ENCODE measurements at regions not wholly inside any gene's neighbourhood (a gene's known extent, or its start where the extent isn't known, plus 50 kb on each side); places are given as distances from the start of the nearest gene placed in this dataset.

GRCh38 chr1:104629589-104629988 lies 879.9 kb downstream of the AMY1C start:
- peaks cover 6% of the 10 kb centered on the region for H3K36me3 ChIP-seq (replicated peaks; ENCODE audit: low read depth, low read length)
- no peak overlapping the region for H3K4me3 ChIP-seq (ENCODE audit: low read length)
- H2AFZ ChIP-seq (ENCODE audit: low read depth, low read length) = no peak overlapping the region; the same call in 1 of the 2 replicates
- peak overlapping the region; percentile 20; the same call in 1 of the 2 replicates for H3K4me2 ChIP-seq (ENCODE audit: low read length)
- TF ChIP-seq CTCF (IDR thresholded peaks at IDR 0.05; ENCODE audit: low read depth, low read length) (no peak), EZH2phosphoT487 (IDR thresholded peaks at IDR 0.05; ENCODE audit: low read depth) (no peak)
- no peaks in the 10 kb centered on the region for H3K27me3 ChIP-seq (ENCODE audit: low read depth, low read length)
- H3K9ac ChIP-seq (ENCODE audit: low read length) = no peak overlapping the region
- H3K27ac ChIP-seq (ENCODE audit: low read length) = peak overlapping the region; percentile 21; the same call in 1 of the 2 replicates
- H3K9me3 ChIP-seq (ENCODE audit: insufficient read depth, low read length) = no peaks in the 10 kb centered on the region
- peaks cover 13% of the 10 kb centered on the region for H3K4me1 ChIP-seq (ENCODE audit: low read length)
- H4K20me1 ChIP-seq (ENCODE audit: insufficient read depth, low read length) = no peaks in the 10 kb centered on the region
- H3K79me2 ChIP-seq (ENCODE audit: low read length) = no peaks in the 10 kb centered on the region

- peaks cover 13% of the 10 kb centered on the region for H3K4me1 ChIP-seq (ENCODE audit: low read length)
- no peak overlapping the region for H2AFZ ChIP-seq (ENCODE audit: low read depth, low read length)
Observed at GRCh38 chr1:104630567-104631149, 881.0 kb downstream of the AMY1C start.

GRCh38 chr1:104636581-104636980 lies 886.9 kb downstream of the AMY1C start:
- Histone ChIP-seq H3K9ac (ENCODE audit: low read length) (peak overlapping the region; percentile 23; the same call in 1 of the 2 replicates), H3K27ac (ENCODE audit: low read length) (peak overlapping the region; percentile 42; the same call in 1 of the 2 replicates), H3K4me1 (ENCODE audit: low read length) (peaks cover 15% of the 10 kb centered on the region)

More at GRCh38 chr1:104630567-104631149, 881.0 kb downstream of the AMY1C start:
- TF ChIP-seq EZH2phosphoT487 (IDR thresholded peaks at IDR 0.05; ENCODE audit: low read depth) (no peak), CTCF (IDR thresholded peaks at IDR 0.05; ENCODE audit: low read depth, low read length) (no peak)
- Histone ChIP-seq H4K20me1 (ENCODE audit: insufficient read depth, low read length) (no peaks in the 10 kb centered on the region), H3K36me3 (replicated peaks; ENCODE audit: low read depth, low read length) (peaks cover 6% of the 10 kb centered on the region), H3K79me2 (ENCODE audit: low read length) (no peaks in the 10 kb centered on the region), H3K9ac (ENCODE audit: low read length) (no peak overlapping the region), H3K27ac (ENCODE audit: low read length) (no peak overlapping the region), H3K4me2 (ENCODE audit: low read length) (no peak overlapping the region), H3K9me3 (ENCODE audit: insufficient read depth, low read length) (no peaks in the 10 kb centered on the region), H3K27me3 (ENCODE audit: low read depth, low read length) (no peaks in the 10 kb centered on the region), H3K4me3 (ENCODE audit: low read length) (no peak overlapping the region)

GRCh38 chr1:104646233-104646632 lies 896.5 kb downstream of the AMY1C start:
- Histone ChIP-seq H2AFZ (ENCODE audit: low read depth, low read length) (no peak overlapping the region), H3K4me2 (ENCODE audit: low read length) (no peak overlapping the region), H3K9me3 (ENCODE audit: insufficient read depth, low read length) (no peaks in the 10 kb centered on the region), H3K36me3 (replicated peaks; ENCODE audit: low read depth, low read length) (no peaks in the 10 kb centered on the region), H3K9ac (ENCODE audit: low read length) (no peak overlapping the region), H3K79me2 (ENCODE audit: low read length) (no peaks in the 10 kb centered on the region), H3K4me1 (ENCODE audit: low read length) (peaks cover 18% of the 10 kb centered on the region), H3K27ac (ENCODE audit: low read length) (no peak overlapping the region), H4K20me1 (ENCODE audit: insufficient read depth, low read length) (no peaks in the 10 kb centered on the region), H3K4me3 (ENCODE audit: low read length) (no peak overlapping the region), H3K27me3 (ENCODE audit: low read depth, low read length) (no peaks in the 10 kb centered on the region)
- TF ChIP-seq EZH2phosphoT487 (IDR thresholded peaks at IDR 0.05; ENCODE audit: low read depth) (no peak), CTCF (IDR thresholded peaks at IDR 0.05; ENCODE audit: low read depth, low read length) (no peak)

More at GRCh38 chr1:104636581-104636980, 886.9 kb downstream of the AMY1C start:
- no peaks in the 10 kb centered on the region for H3K79me2 ChIP-seq (ENCODE audit: low read length)
- no peak overlapping the region; the same call in 1 of the 2 replicates for H2AFZ ChIP-seq (ENCODE audit: low read depth, low read length)
- TF ChIP-seq EZH2phosphoT487 (IDR thresholded peaks at IDR 0.05; ENCODE audit: low read depth) (no peak), CTCF (IDR thresholded peaks at IDR 0.05; ENCODE audit: low read depth, low read length) (peak; percentile 40)
- H3K4me2 ChIP-seq (ENCODE audit: low read length) = peak overlapping the region; percentile 15; the same call in 1 of the 2 replicates
- H4K20me1 ChIP-seq (ENCODE audit: insufficient read depth, low read length) = no peaks in the 10 kb centered on the region
- no peaks in the 10 kb centered on the region for H3K9me3 ChIP-seq (ENCODE audit: insufficient read depth, low read length)
- no peaks in the 10 kb centered on the region for H3K27me3 ChIP-seq (ENCODE audit: low read depth, low read length)
- no peak overlapping the region for H3K4me3 ChIP-seq (ENCODE audit: low read length)
- peaks cover 3% of the 10 kb centered on the region for H3K36me3 ChIP-seq (replicated peaks; ENCODE audit: low read depth, low read length)

Data from OCI-LY3 (cell line).